ENCODE measurements at regions not wholly inside any gene's neighbourhood (a gene's known extent, or its start where the extent isn't known, plus 50 kb on each side); places are given as distances from the start of the nearest gene placed in this dataset.

DNA sequence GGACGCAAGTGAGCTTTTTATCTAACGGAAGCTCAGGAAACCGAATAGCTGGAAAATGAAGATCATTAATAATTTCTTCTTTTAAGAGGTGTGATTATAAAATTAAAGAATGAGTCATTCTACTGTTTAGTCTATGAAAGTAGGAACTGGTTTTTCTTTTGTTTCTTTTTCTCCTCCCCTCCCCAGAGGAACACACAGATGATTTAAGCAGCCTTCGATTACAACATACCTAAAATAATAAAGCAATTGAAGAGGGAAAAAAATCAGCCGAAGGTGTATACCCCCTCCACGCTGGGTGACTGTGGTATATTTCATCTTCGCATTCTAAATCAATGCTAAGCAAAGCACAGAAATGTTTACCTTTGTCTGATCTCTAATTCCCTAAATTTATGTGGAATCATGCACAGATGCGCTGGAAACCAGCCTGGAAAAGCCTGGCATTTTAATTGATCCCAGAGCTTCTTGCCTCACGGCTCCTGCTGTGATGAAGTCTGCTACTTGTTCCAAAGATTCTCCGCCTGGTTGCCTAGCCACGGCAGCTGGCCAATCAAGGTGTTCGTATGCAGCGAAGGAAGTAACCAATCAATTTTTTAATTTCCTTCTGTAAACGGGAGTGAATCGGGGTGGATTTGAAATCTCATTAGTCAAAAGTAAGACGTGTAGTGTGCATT lies 133.9 kb downstream of the FANCF start:
- DNase-seq: no peak

DNA sequence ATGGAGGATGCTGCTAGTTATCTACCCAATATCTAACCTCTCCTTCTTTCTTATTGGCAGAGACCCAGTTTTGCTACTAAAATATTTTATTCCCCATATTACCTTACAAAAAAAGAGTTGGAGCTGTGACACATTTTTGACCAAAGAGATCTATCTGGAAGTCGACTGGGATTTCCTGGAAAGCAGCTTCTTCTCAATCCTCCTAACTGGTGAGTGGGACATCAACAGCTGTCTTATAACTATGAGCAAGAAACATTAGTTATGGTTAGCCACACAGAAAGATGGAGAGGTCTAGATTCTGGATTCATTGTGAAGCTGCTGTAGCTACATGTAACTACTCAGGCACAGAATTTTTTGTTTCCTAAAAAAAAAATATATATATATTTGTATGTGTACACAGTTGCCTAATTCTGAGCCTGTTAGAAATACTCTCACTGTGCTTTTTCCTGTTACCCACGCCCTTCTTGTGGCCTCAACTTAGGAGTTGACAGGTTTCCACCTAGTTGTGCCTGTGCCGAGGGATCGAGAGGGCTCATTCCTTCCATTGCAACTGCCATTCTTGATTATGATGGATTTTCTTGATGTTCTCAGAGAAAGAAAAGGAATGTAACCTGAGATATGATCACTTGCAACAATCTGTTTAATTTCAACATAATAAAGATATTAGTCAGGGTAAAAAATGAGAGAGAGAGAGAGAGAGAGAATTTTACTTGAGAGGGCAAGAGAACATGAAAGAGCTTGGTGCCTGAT lies 142.0 kb downstream of the SLC17A6 start:
- no peak for DNase-seq

DNA sequence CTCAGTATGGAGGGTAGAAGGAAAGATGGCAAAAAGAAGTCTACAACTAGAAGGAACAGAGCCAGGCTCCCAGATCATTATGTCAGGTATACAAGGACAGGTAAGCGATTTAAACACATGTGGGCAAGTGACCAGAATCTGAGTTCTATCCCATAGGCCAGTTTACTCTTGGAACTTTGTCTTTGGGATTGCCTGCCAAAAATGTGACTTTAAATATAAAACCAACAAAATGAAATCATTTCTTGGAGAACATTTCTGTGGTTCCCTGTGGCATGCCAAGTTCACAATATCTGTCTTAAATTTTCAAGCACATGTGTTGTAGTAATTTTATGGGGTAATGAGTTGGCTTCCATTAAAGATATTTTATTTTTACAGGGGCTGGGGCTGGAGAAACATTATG lies 141.0 kb downstream of the SLC17A6 start:
- no peak for DNase-seq

DNA sequence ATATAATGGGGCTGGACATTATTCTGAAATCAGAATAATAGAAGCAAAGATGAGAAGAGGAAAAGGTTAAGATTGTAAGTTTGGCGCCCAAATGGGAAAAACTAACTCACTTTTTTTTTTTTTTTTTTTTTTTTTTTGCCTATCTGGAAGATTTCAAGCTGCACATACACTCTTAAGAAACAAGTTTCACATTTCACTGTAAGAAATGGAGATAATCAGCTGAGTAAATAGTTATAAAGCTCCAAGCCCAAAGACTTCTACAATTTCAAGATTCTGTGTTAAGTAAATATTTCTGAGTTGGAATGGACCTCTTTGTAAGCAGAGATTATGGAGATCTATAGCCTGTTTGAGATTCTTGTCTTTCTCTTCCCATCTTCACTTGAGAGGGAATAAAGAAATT lies 140.0 kb downstream of the SLC17A6 start:
- DNase-seq: no peak

DNA sequence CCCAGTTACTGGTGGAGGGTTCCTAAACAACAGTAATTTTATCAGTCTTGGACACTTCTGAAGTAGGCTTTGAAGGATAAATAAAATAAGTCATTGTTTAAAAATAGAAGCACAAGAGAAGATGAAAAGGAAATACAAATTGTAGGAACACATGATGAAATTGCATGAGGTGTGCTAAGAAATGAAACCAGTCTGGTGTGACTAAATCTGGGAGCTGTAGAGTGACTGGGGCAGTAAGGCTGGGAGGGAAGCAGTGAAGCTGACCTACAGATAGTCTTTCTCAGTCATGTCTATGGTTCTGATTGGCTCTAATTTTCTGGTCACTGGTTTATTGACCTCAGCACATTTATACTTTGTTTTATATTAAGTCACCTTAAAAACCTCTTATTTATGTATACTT lies 139.1 kb downstream of the SLC17A6 start:
- DNase-seq: no peak

DNA sequence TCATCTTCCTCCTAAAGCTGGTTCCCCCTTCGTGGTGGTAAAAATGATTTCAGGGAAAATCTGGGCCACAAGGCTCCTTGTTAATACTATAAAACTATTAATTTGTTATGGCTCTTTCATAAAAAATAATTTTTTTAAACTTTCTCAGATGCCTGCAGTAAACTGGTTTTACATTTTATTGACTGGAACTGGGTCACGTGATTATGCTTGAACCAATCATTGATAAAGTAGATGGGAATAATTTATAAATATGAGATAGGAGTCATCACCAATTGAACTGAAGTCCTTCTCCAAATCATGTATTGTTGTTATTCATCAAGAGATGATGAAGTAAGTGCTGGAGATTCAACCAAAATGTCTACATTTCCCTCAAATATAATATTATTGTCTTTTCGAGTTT lies 138.4 kb downstream of the SLC17A6 start:
- no peak for DNase-seq

DNA sequence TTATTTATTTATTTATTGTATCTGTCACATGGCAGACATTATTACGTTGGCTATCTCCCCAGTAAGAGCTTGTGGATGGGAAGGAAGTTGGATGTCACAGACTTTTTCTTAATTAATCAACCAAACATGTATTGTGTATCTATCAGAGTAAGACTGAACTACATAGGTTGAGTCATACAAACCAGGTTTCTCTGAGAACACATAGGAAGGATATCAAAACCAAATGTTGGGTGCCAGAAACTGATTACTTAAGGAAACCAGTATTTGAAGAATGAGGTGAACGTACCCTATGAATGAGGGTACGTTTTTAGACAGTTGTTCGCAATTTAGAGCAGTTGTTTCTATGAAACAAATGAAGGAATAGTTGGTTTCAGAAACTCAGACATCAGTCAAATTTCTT lies 136.4 kb downstream of the SLC17A6 start:
- DNase-seq: no peak

DNA sequence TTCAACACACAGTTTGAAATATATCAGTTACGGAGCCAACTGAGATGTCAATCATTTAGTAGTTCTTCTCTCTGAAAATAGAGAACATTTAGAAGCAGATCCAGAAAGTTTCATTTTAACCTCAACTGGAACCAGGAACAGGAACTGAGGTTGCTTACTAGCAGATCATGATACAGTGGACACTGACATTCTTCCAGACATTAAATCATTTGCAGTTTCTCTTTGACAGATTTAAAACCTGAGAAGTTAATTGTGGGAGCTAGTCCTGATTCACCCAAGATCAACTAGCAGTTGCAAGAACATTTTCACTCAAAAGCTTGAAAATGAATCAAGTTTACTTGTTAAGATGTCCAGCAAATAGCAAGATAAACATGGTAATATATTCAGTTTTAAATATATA lies 135.4 kb downstream of the SLC17A6 start:
- DNase-seq: no peak

DNA sequence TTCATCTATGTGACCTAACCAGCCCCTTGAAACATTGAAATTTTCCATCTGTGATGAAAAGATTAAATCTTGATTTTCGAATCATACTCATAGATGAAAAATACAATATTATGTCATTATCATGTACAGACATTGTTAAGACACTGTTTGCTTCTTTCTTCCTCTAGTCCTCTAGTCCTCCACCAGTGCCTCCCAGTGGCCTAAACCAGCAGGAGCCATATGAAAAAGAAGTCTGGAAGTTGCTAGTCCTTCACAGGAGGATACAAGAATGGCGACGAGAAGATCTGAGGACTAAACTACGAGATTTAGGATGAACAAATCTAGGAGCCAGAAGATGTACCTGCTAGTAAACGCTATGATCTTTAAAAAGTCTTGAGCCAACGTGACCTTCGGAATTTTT lies 134.1 kb downstream of the SLC17A6 start:
- no peak for DNase-seq

DNA sequence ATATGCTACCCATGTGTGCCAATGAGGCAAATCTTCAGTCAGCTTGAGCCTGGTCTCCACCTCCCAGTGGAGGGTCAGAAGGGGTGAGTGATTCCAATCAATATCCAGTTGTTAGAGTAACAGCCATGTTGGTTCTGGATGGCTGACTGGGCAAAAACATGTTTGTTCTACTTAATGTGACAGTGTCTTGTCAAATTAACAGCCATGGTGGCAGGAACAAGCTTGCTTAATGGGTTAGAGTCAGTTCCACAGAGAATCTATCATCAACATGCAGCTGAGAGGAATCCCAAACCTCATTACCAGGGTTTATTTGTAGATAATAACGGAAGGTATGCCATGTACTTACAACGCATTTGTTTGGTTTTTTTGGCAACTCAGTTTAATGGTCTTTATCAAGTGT lies 133.2 kb downstream of the SLC17A6 start:
- no peak for DNase-seq

DNA sequence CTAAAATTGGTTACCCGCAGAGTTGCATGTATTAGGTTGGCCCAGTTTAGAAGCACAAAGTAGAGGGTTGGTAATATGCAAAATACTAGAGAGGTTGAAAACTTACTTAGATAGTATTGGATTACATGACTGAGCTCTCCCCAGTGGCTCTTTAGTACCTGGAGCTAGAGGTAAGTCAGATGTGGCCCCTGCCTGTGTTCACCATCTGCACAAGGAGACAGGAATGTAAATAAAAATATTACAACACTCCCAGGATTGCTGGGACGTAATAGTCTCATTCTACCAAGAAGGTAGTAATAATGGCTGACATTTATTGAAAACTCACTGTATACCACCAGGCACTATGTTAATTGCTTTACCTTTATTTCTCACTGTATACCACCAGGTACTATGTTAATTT lies 129.6 kb downstream of the SLC17A6 start:
- no peak for DNase-seq

DNA sequence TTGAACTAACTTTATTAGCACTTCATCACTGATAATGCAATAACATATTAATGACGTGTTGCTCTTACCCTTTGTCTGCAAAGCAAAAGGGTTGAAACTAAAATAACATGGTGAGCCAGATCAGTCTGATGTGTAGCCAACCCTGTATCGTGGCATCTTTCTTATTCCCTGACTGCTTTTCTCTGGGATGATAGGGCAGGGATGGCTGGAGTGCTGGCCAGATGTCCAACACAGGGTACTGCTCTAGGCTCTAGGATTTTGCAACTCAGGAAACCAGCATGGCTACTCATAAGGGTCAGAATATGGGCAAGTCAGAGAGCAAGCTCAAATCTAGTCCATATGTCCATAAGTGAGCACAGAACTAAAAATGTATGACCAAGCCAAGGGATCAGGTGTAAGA lies 129.1 kb downstream of the SLC17A6 start:
- no peak for DNase-seq

DNA sequence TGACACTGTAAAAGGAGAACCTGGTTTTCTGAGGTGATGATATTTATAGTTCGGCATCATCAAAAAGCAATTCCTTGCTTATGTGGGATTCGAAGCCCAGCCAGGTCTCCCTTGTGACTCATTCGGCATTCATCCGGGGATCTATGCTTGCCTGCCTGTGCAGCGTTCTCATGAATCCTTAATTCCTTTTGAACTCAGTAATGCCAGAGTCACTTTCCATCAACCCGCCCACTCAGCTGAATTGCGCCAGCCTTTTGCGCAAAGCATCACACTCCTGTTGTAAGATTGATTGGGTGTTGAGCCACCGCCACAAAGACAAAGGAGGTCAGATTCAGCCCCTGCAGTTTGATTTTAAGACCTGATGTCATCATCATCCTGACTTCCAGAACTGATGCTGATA lies 128.6 kb downstream of the SLC17A6 start:
- DNase-seq: no peak

DNA sequence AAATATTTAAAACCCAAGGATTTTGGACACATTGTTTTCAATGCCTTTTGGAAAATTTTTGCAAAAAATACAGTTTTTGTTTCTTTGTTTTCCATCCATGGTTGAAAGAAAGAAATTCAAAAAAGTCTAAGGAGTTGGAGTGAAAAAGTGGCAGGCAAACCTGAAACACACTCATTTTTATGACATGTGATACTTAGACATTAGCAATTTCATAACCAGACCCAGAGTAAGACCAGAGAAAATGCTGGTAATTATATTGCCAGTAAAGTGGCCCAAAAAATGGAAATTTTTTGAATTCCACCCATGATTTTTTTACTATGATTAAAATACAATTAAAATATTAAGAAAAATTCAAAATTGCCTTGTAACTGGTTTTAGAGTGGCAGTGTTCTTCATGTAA lies 128.2 kb downstream of the SLC17A6 start:
- no peak for DNase-seq

DNA sequence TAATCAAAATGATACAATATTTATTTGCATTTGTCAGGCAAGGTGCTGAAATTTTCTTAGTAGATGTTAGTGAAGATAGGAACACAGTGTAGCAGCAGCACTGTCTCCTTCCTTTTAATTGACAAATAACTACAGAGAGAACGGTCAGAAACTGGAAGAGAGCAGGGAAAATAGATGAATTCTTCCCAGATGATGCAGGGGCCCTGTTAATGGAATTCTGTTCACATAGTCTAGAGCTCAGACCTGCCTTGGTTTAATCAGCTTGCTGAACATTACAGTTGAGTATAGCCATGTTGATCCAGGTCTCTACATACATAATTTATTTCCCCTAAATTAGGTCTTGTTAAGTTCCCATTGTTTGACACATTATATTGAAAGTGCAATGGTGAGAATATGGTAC lies 127.4 kb downstream of the SLC17A6 start:
- no peak for DNase-seq

DNA sequence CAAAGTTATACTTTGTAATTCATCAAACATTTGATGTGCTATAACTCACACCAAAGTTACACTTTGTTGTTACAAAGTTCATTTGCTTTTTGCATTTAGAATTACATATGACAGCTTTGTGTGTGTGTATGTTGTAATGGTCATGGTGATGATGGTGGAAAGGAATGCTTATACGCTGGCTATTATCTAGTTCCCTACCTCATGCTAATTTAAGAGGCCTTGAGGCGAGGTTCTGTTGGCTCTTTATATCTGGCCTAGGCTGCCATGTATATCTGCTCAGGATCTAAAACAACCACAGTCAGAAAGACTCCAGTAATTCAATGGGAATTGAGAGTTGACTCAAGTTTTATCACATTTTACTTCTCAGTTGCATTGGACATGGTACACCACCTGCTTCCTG lies 123.4 kb downstream of the SLC17A6 start:
- no peak for DNase-seq

DNA sequence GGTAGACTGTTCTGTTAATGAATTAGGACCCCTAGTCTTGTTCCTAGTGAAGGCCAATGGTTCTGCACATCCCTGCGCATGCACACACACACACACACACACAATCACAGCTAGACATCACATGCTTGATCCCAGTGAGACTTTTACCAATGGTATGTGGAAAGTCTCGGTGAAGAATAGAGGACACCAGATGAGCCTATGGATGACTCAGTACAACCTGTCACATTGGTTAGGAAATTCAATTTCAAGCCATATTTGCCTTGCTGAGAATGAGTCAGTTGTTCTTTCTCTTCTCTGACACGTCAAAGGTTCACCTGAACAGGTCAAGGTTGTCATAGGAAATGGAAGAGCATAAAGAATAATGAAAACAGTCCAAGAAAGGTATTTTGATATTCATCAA lies 122.0 kb downstream of the SLC17A6 start:
- DNase-seq: no peak

DNA sequence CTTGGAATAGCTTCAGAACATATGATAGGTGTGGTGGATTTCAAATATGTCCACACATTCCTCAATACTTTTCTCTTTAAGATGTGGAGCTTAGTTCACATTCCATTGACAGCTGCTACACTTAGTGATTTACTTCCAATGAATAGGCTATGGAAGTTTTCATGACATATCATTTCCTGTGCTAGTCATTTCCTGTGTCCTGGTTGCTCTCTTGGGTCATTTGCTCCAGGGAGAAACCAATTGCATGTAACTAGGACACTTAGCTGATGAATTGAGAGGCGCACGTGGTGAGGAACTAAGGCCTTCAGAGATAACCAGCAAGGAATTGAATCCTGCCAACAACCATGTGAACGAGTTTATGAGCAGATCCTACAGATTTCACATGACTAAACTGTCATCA lies 120.9 kb downstream of the SLC17A6 start:
- DNase-seq: no peak

DNA sequence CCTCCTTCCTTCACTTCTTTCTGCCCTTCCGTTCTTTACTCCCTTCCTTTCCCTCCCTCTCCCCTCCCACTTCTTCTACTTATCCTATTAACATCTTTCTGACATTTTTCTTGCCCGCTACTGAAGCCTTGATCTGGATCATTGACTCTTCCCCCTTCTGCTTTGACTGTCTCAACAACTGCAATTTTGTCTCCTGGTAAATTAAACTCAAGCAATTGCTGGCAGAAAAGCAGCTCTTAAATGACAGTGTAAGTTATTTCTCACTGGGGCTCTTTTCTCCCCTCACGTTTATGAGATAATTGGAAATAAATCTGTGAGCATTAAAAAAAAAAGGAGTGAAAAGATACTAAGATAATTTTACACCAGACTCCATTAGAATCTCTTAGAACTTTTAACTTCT lies 120.0 kb downstream of the SLC17A6 start:
- no peak for DNase-seq

DNA sequence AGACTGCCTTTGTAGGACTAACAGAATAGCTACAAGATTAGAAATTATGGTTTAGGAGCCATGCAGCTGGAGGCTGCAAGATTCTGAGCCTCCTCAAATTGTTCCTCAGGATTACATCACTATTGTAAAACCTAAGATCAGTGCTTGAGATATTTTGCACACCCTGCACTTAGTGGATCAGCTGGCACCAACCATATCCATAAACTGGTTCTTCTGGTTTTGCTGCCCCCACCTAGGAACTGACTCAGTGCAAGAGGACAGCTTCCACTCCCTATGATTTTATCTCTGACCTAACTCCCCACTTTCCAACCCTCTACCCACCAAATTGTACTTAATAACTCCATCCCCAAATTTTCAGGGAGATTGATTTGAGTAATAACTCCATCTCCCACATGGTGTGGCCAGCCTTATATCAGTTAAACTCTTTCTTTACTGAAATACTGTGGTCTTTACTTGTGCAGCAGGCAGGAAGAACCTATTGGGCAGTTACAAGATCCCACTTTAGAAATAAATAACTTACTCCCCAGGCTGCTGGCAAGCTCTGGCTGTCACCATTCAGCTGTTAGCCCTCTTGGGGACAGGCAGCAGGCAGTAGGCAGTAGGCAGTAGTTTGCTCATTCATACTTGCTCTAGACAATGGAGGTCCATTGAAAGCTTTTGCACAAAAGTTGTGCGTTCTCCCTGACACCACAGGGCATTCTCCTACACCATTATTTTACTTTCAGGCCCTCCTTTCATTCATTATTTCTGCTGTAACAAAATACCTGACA lies 119.0 kb downstream of the SLC17A6 start:
- DNase-seq: no peak

DNA sequence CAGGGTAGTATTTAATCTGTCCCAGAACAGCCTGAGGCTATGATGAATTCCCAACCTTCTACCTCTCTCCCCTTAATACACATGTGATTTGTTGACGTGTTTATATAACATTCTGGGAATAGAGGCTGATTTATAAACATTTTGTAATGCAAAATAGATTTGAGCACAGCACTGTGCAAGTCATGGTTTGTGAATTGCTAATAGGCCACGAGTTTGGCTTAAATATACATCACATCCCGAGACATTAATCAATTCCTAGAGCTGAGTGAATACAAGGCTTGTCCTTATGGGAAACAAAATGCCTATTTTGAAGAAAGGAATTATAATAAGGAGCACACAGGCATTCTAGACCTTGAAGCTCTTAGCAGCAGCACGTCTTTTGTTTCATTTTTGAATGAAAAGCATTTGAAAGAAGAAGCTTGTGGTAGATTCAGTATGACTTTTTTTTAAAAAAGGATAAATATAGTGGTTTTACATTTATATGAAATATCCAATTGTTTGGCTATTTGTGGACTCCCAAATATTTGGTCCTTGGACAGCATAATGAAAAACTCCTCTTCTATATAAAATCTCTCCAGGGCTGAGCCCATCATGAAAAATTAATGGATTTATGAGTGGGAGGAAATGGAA lies 116.4 kb downstream of the SLC17A6 start:
- DNase-seq: no peak

DNA sequence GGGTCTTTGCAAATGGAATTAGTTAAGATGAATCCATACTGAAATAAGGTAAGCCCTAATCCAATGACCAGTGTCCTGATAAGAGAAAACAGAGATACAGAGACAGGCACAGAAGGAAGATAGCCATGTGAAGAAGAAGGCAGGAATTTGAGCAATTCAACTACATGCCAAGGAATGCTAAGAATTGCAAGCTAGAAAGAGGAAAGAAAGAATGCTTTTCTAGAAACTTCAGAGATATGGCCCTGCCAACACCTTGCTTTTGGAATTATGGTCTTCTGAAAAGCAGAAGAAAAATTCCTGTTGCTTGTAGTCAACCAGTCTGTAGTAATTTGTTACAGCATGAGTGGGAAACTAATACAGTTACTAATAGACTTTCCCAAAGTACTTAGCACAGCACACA lies 111.3 kb downstream of the SLC17A6 start:
- no peak for DNase-seq

DNA sequence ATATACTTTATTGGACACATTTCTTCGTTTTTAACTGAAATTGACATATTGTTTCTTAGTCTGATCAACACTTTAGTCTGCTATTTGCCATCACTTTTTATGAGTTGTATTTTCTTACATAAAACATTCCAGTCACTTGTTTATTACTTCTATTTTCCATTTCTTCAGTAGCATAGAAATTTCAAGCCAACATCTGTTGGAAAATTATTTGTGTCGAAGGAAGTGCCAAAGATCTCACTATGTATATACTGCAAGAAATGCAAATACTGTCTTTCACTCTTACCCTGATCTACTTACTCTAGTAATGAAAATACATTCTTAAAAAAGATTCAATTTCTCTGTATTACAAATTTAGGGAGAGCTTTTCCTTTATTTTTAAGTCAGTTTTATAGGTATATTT lies 105.9 kb downstream of the SLC17A6 start:
- no peak for DNase-seq

DNA sequence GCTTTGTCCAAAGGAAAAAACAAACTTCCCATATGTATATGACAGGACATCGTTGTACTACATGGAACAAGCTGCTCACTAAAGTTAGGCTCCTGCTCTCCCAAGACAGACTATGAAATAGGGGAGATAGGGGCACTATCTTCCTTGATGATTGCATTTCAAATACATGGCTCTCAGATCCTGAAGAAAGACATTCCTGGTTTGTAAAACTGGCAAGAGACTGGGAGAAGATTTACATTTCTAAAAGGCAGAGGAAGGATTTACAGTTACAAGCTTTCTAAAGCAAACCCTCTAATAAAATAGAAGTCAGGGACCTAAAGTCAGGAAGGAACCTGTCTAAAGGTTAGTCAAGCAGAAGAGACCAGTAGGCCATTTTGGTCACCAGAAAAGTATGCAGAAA lies 103.7 kb downstream of the SLC17A6 start:
- DNase-seq: no peak

Measured in NCI-H146 (cell line).